Stimulated activated CD4-positive, alpha-beta T cell treated with anti-CD3 and anti-CD28 coated beads, Interleukin-15, amount 100 ng/mL, for 1 hour (primary cell): ENCODE measurements at regions not wholly inside any gene's neighbourhood (a gene's known extent, or its start where the extent isn't known, plus 50 kb on each side); places are given as distances from the start of the nearest gene placed in this dataset.

Source experiments
- DNase-seq, 2 donors: peaks; one replicate each; pipeline ENCODE4 v3.0.0-alpha.2; 2020; ENCODE audit warnings: low read depth in 1 of 2, low spot score in 1 of 2

- no peak for DNase-seq
Measured at GRCh38 chr9:126219166-126219565, 107.5 kb upstream of the MVB12B start.

- DNase-seq = no peak
Measured at GRCh38 chr9:126219648-126220063, 107.0 kb upstream of the MVB12B start.

GRCh38 chr9:126221480-126221879, 105.1 kb upstream of the MVB12B start:
- DNase-seq = no peak

DNA sequence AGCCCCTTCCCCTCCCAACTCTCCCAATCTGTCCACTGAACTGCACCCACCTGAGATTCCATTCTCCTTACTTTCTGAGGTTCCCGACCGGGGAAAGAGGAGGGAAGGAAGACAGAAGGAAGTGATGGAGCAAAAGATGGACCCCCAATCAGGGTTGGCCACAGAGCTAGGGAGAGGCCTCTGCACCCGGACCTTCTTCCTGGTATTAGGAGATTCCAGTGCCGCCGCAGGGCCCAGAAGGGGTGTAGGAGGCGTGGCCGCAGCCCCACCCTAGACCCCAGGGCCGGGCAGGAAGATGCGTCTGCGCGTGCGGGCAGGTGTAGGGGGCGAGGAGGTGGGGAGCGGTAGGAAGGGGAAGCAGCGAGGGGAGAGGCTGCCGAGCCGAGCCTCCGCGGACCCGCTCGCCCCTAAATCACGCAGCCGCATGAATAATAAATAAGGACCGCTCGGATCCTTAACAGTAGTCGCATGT, 104.2 kb upstream of the MVB12B start:
- DNase-seq = no peak

DNA sequence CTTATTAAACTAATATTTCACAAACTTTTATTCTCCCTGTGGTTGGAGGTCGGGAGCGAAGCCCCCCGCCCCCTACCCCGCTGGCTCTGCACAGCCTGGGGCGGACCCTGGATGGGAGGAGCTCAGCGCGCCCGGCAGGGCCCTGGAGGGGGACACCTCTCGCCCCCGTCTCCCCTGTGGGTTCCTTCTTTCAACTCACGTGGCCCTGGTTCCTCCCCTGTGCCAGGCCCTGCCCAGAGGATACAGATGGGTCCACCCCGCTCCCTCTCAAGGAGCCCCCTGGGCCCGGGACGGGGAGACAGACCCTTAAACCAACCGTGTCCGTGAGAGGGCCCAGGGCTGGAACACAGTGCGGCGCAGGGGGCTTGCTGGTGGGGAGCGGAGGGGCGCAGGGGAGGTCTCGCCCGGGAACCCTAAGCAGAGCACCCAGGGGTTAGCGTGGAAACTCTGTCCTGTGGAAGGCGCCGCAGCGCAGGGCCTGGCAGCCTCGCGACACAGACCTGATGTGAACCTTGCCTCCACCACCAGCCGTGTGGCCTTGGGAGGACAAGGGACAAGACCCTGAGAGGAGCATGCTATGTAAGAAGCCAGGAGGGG, 103.7 kb upstream of the MVB12B start:
- no peak for DNase-seq

DNA sequence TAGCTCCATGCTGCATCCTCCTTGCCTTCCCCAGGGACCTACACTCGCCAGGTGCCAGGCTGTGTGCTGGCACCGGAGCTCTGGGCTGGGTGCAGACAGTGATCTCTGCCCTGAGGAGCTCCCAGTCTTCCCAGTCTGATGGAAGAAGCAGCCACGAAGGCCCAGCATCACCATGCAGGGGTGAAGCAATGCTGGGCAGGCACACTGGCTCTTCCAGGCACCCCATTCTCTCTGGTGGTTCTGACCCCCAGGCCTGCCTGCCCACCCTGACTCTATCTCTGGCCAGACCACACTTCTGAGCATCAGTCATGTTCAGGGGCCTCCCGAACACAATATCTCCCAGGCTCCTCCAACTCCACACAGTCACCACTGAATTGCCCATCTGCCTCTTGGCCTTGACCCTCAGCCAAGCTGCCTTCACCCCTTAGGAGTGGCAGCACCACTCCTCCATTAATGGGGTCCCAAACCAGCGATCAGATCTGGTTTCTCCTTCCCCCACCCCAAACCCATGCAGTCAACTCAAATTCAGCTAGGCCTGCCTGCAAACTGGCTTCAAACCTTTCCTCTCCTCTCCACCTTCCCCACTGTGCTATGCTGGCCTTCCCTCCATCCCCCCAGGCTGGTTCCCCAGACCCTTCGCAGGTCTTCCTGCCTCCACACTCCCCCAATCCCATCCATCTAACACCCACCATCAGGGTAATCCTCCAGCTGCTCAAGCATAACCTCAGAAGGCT, 102.7 kb upstream of the MVB12B start:
- no peak for DNase-seq

DNA sequence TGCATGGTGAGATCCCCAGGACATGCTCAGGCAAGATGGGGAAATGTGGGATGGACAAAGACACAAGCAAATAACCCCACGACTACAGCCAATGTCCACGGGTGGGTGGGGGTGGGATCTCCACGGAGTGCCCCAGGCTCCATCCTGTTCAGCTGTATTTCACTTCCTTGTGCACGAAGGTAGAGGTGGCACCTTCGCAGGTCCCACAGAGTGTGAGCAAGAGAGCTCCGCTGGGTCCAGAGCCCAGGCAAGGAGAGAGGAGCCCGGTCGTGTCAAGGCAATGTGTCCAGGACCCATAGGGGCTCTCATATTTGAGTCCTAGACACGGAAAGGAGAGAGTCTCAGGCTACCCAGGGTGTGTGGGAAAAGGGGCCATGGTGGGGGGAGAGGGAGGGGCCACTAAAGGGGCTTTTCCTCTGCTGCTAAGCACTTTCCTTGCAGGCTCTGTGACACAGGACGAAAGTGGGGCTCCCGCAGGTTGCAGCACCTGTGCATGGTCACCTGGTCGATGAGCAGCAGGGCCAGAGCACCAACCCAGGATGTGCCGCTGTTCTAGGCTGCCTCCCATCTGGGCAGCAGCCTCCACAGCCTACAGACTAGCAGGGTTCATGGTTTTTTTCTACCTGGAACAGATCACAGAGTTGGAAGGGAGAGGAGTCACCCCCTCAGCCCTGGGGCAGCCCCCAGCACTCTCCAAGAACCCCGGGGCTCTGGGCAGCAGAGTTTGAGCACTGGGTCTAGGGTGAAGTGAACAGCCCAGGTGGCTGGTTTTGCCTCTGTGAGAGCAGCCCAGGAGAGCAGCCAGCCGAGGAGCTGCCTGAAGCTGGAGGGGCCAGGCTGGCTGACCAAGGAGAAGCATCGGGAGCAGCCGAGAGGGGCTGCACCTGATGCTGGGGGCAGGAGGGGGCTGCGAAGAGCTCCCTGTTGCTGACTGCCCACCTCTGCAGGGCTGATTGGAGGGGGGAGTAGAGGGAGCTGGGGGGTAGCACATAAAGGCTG, 100.7 kb upstream of the MVB12B start:
- DNase-seq = no peak

GRCh38 chr9:126226991-126227936, 99.4 kb upstream of the MVB12B start:
- DNase-seq = no peak

DNA sequence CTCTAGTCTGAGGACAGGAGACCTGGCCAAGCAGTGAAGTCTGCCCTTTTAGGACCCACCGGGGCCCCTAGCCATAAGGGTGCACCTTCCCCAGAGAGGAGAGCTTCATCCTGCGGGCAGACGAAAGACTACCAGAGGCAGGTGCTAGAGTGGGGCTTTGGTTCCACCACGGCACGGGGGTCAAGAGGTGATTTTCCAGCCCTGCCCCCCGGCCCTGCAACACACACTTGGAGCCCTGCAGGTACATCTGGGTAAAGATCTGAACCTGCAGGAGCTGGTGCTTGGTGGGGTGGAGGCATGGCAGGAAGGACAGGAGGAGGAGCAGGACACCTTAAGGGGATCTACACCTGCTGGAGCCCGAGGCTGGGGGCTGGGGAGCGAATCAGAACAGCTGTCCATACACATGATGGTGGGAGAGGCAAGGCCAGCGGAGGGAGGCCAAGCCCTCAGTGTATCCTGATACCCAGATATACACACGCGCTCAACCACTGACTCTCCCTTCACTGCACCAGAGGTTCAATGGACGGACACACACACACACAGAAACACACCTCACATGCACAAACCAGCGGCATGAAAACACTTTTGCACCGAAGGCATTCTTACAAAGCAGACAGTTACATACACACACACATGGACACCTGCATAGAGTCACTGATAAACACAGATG, 98.4 kb upstream of the MVB12B start:
- no peak for DNase-seq

GRCh38 chr9:126228781-126229444, 97.7 kb upstream of the MVB12B start:
- peak; percentile 38 to 50 for DNase-seq

GRCh38 chr9:126229501-126229900, 97.1 kb upstream of the MVB12B start:
- no peak for DNase-seq

- no peak for DNase-seq
Measured at GRCh38 chr9:126230692-126231091, 95.9 kb upstream of the MVB12B start.

- no peak for DNase-seq
Measured at GRCh38 chr9:126232461-126232860, 94.2 kb upstream of the MVB12B start.

GRCh38 chr9:126233175-126233574, 93.5 kb upstream of the MVB12B start:
- no peak for DNase-seq

GRCh38 chr9:126233913-126234525, 92.6 kb upstream of the MVB12B start:
- no peak for DNase-seq

GRCh38 chr9:126234681-126235335, 91.8 kb upstream of the MVB12B start:
- DNase-seq = no peak

DNA sequence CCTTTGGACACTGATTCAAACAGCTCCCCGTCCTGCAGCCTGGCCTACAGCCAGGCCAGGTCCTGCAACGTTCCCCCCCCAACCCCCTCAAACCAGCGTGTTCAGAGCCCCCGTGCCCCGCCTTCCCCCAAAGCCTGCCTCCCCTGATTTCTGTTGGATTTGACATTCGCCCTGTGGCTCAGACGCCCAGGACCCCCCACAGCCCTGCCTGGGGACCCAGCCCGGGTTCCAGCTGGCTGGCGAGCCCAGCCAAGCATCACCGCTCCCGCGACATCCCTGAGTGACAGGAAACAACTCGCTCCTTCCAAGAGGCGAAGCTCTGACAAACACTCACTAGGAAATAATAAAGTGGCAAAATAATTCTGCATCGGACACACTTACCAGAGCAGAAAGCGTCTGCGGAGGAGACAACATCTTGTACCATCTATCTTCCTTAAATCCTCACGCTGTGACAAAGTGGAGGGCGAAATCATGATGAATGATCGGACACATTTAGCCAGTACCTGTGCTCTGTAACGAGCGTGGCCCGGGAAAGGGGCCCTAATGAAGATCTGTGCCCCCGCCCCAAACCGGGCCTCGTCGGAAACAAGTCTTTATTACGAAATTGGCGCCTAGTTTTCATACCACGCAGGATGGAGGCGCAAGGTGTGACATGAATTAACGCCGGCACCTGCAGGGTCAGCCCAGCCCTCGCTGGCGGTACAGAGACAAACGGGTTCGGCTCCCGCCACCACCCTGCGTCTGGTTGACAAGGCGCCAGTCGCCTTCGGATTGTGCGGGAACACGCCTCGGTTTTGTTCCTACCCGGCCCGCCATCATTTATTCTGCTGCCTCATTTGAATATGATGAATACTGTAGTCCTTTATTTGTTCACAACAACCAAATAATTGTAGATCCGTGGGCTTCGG, 91.0 kb upstream of the MVB12B start:
- DNase-seq = no peak
